Keratinocyte (primary cell): ENCODE measurements at regions not wholly inside any gene's neighbourhood (a gene's known extent, or its start where the extent isn't known, plus 50 kb on each side); places are given as distances from the start of the nearest gene placed in this dataset.

ENCODE experiments used
- EZH2 ChIP-seq: IDR thresholded peaks from one replicate; pipeline ENCODE4 v1.6.1; 2012; ENCODE audit warnings: inconsistent platforms, mild to moderate bottlenecking, low read length, moderate library complexity
- TF ChIP-seq, protein P1 (sequence below), 3 experiments: IDR thresholded peaks in 1 of 3; conservative IDR thresholded peaks in 1 of 3; optimal IDR thresholded peaks in 1 of 3; 2 replicates in 2 of 3; 3 replicates in 1 of 3; pipeline versions ENCODE3 to v1.5.1; 2011; ENCODE audit warnings: low read length in 3 of 3, mild to moderate bottlenecking in 3 of 3, moderate library complexity in 2 of 3, control low read depth in 1 of 3, inconsistent platforms in 1 of 3; ENCODE audit not compliant: insufficient read depth in 2 of 3; ENCODE audit errors: extremely low read depth in 1 of 3

DNA sequence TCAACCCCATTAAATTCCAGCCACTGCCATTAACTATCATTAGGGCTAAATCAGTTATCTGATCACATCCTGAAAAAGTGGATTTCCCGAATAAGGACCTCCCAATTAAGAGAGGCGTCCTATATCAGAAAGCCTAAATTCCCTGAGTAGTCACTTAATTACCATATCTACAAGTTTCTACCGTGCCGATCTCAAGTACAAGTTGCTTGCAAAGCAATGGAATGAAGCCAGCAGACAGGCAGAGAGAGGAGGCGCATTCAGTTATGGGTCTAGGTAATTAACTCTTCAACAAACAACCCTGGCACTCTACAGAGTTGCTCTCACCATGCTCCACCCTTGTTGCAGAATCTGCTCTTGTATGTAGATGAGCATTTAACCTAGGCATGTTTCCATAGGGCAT lies 494.6 kb upstream of the RUNX1 start:
- peak; percentile 52 for TF ChIP-seq EZH2
- TF ChIP-seq, protein P1, sequence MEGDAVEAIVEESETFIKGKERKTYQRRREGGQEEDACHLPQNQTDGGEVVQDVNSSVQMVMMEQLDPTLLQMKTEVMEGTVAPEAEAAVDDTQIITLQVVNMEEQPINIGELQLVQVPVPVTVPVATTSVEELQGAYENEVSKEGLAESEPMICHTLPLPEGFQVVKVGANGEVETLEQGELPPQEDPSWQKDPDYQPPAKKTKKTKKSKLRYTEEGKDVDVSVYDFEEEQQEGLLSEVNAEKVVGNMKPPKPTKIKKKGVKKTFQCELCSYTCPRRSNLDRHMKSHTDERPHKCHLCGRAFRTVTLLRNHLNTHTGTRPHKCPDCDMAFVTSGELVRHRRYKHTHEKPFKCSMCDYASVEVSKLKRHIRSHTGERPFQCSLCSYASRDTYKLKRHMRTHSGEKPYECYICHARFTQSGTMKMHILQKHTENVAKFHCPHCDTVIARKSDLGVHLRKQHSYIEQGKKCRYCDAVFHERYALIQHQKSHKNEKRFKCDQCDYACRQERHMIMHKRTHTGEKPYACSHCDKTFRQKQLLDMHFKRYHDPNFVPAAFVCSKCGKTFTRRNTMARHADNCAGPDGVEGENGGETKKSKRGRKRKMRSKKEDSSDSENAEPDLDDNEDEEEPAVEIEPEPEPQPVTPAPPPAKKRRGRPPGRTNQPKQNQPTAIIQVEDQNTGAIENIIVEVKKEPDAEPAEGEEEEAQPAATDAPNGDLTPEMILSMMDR (optimal IDR thresholded peaks at IDR 0.05 in 1 of 3, IDR thresholded peaks at IDR 0.05 in 1 of 3, conservative IDR thresholded peaks at IDR 0.05 in 1 of 3; ENCODE audit: extremely low read depth in 1 of 3, insufficient read depth in 2 of 3, low read length in 3 of 3), result no peak
